ENCODE measurements at regions not wholly inside any gene's neighbourhood (a gene's known extent, or its start where the extent isn't known, plus 50 kb on each side); places are given as distances from the start of the nearest gene placed in this dataset.

DNA sequence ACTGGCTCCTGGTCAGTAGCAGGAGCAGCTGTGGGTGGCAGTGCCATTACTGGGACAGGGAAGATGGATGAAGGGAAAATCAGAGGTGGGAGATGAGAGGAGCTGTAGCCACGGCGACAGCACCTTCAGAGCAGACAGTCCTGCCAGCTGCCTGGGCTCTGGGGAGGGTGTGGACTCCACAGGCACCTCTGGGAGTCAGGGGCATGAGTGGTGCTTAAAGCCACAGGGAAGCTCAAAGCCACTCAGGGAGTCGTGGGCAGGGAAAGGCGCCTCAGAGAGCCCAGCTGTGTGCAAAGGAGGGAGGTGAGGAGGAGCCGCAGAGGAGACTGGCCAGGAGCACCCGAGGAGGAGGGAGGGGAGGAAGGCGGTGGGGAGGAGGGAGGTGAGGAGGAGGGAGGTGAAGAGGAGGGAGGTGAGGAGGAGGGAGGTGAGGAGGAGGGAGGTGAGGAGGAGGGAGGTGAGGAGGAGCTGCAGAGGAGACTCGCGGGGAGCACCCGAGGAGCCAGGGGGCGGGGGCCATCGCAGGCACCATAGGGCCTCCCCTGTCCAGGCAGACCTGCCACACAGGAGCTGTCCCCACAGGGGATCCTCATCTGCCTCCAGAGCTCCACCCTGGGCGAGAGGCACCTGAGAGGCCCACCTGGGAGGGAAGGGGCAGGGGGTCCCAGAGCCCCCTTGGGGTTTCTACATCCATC lies 977.6 kb downstream of the BRD1 start:
- in situ Hi-C loops (cut with MboI; ENCODE audit: low sequenced_read_pairs), result no loop called here

- in situ Hi-C loops (cut with MboI; ENCODE audit: low sequenced_read_pairs), result no loop called here
These were observed 978.3 kb downstream of the BRD1 start for GRCh38 chr22:48849219-48849912.

DNA sequence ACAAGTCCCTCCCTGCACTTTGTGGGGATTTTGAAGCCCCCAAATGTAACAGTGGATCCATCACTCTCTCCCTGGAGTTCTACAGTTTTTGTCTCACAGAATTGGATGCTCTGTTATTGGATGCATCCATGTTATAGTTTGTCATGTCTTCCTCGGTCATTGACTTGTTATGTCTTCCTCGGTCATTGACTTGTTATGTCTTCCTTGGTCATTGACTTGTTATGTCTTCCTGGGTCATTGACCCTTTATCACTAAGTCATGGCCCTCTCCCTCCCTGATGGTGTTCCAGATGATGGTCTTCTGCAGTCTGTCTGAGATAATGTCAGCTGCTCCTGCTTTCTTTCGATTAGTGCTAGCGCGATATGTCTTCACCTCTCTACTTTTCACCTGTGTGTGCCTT lies 981.5 kb downstream of the BRD1 start:
- in situ Hi-C loops (cut with MboI; ENCODE audit: low sequenced_read_pairs), result no loop called here

- in situ Hi-C loops (cut with MboI; ENCODE audit: low sequenced_read_pairs), result no loop called here
These were observed 982.2 kb downstream of the BRD1 start for GRCh38 chr22:48845356-48845936.

GRCh38 chr22:48844056-48844675 lies 983.5 kb downstream of the BRD1 start:
- in situ Hi-C loops (cut with MboI; ENCODE audit: low sequenced_read_pairs), result no loop called here

GRCh38 chr22:48843640-48844039 lies 984.0 kb downstream of the BRD1 start:
- in situ Hi-C loops (cut with MboI; ENCODE audit: low sequenced_read_pairs), result no loop called here

GRCh38 chr22:48842976-48843375 lies 984.7 kb downstream of the BRD1 start:
- in situ Hi-C loops (cut with MboI; ENCODE audit: low sequenced_read_pairs), result no loop called here

- in situ Hi-C loops (cut with MboI; ENCODE audit: low sequenced_read_pairs), result no loop called here
These were observed 985.1 kb downstream of the BRD1 start for GRCh38 chr22:48842583-48842945.

DNA sequence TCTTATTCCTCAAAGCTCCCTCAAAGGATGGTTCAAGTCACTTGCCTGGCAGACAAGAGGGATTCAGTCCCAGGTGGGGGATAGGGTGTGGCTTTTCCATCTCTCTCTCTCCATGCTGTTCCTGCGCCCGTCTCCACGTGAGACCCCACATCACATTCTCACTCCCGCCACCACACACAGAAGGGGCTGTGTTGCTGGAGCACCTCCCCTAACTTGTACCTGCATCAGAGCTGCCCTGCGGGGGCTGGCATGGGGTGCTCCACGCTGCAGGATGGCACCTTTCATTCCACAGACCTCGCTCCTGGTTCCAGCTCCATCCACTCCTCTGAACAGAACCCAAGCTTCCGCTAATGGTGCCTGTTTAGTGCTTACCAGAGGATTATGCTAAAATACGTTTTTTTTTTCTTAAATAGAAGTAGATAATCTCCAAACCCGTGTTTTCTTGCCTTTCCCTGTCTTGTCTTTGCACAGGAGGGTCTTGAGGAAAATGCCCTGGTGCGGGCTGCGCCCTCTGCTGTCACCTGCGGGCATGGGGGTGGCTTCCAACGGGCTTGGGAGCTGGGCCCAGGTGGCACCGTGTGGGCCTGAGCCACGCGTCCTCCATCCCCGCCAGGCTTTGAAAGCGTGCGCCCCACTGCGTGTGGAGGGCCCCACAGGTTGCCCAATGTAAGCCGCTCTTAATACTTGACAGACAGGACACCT lies 985.6 kb downstream of the BRD1 start:
- in situ Hi-C loops (cut with MboI; ENCODE audit: low sequenced_read_pairs), result no loop called here

- in situ Hi-C loops (cut with MboI; ENCODE audit: low sequenced_read_pairs), result no loop called here
These were observed 987.3 kb downstream of the BRD1 start for GRCh38 chr22:48840112-48840949.

DNA sequence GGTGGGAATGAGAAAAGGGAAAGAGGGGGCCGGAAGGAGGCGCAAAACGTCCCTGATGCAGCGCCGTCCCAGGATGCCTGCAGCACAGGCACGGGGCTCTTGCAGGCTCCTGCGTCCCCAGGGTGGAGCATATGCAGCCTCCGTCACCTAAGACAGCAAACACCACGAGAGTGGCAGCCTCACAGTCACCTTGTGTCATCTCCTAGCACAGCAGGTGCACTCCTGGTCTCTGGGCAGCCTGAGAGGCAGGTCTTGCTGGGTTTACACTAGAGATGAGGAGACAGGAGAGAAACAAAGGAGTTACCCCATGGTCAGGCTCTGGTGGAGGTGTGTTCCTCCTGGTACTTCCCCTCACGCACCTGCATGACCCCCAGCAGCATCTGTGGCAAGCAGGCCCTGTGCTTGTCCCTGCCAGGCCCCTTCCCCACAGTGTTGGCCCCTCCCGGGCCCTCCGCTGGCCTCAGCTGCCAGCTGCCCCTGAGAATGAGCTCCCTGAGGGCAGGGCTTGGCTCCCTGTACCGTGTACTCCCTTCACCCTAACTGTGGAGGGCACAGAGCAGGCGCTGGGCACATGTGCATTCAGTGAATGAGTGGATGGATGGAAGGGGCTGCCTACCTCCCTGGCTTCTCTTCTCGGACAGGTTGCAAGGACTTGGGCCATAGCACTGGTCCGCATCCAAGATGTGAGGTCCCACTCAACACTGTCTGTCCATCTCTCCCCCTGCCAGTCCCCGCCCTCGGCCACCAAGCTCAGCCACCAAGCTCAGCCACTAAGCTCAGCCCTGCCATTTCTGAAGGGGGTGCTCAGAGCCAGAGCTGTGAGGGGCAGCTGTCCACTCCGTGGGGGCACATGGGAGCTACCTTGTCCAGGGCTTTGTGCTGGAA lies 988.6 kb downstream of the BRD1 start:
- in situ Hi-C loops (cut with MboI; ENCODE audit: low sequenced_read_pairs), result no loop called here

DNA sequence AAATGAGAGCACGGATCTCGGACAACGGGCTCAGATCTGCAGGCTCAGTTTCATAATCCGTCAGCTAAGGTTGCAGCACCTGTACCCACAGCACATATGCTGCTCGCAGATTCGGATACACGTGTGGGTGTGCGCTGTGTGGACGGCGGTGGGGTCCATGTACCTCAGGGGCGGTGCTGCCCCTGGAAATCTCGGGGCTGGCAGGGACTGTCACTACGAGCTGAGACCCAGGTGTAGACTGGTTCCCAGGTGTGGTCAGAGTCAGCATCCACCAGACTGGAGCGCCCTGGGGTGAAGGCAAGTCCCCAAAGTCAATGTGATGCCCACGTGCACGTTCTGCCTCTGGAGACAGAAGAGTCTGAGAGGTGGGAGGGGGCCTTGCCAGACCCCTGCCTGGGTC lies 989.3 kb downstream of the BRD1 start:
- in situ Hi-C loops (cut with MboI; ENCODE audit: low sequenced_read_pairs), result no loop called here

DNA sequence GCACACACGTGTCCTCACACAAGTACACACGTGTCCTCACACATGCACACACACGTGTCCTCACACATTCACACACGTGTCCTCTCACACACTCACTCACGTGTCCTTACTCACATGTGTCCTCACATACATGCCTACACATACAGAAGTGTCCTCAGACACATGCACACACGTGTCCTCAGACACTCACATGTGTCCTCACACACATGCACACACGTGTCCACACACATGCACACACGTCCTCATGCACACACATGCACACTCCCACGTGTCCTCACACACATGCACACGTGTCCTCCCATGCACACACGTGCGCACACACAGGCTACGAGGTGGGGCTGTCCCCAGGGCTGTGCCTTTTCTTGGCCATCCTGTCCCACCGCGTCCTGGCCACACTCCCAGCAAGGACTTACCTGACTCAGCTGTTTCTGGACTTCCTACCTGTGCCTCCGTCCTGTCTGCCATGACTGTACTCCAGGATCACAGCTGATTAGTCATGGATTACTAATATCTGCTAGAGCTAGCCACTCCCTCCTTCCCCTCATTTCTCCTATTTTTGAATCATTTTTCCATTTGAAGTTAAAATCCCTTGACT lies 990.2 kb downstream of the BRD1 start:
- in situ Hi-C loops (cut with MboI; ENCODE audit: low sequenced_read_pairs), result no loop called here

DNA sequence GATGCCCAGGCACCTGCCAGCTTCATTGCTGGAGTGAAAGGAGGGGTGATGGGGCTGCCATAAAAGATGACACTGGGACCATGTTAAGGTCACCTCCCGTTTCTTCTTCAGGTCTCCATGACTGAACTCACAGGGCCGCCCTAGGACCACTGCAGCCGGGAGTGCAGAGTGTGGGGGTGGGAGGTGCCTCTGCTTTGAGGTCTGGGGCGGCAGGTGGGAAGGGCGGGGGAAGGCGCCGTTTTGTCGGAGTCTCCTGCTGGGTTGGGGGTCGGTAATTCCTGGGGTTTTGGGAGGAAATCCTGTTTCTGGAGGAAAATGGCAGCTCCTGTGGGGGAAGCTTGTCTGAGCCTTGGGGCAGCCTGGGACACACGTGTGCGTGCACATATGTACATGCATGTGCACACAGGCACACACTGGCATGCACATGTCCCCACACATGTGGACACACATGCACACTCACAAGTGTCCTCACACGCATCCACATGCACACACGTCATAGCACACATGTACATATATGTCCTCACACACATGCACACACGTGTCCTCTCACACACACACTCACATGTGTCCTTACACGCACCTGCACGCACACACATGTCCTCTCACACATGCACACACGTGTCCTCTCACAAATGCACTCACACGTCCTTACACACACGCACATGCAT lies 990.9 kb downstream of the BRD1 start:
- in situ Hi-C loops (cut with MboI; ENCODE audit: low sequenced_read_pairs), result no loop called here

- in situ Hi-C loops (cut with MboI; ENCODE audit: low sequenced_read_pairs), result no loop called here
These were observed 991.6 kb downstream of the BRD1 start for GRCh38 chr22:48835857-48836672.

- in situ Hi-C loops (cut with MboI; ENCODE audit: low sequenced_read_pairs), result no loop called here
These were observed 992.3 kb downstream of the BRD1 start for GRCh38 chr22:48835364-48835763.

DNA sequence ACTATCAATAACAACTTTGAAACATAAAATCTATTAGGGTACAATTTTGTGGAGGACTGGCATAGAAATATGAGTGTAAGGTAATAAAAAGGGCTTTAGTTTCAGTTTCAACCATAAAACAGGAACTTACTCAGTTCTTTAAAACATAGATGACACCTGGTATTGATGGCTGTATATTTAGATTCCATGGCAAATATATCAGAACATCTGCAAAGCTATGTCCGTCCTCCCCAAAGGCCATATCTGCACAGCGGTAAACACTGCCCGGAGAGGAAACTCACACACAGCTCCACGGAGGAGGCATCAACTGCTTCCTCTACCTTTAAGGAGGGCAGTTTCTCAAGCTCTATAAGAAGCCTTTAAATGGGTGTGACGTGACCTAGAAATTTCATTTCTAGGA lies 993.3 kb downstream of the BRD1 start:
- in situ Hi-C loops (cut with MboI; ENCODE audit: low sequenced_read_pairs), result no loop called here

GRCh38 chr22:48832592-48832991 lies 995.1 kb downstream of the BRD1 start:
- in situ Hi-C loops (cut with MboI; ENCODE audit: low sequenced_read_pairs), result no loop called here
